GM19438 (cell line): ENCODE measurements at regions not wholly inside any gene's neighbourhood (a gene's known extent, or its start where the extent isn't known, plus 50 kb on each side); places are given as distances from the start of the nearest gene placed in this dataset.
"Not testable (repeated sequence)": the region's sequence is repeated elsewhere in the genome, so short reads cannot be mapped to it uniquely, and the experiment has no call there.

Experiments
- ATAC-seq: cut with Tn5 transposase; IDR thresholded peaks from one replicate; pipeline ENCODE4 v1.9.1; 2021; ENCODE audit warnings: low read depth; ENCODE audit not compliant: unreplicated experiment

DNA sequence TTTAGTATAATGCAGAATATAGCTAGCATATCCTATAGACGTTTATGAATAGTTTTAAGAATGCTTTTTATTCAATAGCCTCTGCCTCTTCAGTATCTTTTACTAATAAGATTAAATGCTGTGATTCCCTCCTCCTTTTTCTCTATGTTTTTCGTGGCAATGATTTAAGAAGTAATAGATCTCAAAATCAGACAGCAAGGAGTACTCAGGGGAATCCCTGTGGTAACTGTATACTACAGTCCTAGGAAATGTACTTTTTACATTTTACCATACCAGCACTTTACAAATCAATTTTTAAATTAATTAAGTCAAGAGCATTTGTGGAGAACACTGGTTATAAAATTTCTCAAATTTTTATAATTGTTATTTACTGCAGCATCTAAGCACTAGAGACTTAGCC, 240.6 kb upstream of the CAND1 start:
- ATAC-seq: no peak

DNA sequence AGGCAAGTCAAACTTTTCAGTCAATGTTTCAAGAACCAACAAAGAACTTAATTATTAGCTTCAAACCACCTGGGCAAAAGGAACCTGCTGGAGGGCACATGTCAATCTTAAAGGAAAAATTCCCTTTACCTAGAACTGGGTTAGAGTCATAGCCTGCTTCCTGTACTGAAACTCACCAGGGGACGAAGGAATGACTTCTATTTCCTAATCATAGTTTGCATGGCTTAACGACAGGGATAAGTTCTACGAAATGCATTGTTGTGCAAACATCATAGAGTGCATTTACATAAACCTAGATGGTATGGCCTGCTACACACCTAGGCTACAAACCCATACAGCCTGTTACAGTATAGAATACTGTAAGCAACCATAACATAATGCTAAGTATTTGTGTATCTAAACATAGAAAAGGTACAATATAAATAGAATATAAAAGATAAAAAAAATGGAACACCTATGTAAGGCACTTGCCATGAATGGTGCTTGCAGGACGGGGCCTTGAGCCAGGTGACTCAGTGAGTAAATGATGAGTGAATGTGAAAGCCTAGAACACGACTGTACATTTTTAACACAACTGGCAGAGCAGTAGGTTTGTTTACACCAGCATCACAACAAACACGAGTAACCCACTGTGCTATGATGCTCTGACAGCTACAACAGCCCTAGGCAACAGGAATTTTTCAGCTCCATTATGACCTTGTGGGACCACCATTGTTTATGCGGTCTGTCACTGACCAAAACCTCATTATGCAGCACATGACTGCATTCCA, 234.9 kb upstream of the CAND1 start:
- ATAC-seq: no peak

DNA sequence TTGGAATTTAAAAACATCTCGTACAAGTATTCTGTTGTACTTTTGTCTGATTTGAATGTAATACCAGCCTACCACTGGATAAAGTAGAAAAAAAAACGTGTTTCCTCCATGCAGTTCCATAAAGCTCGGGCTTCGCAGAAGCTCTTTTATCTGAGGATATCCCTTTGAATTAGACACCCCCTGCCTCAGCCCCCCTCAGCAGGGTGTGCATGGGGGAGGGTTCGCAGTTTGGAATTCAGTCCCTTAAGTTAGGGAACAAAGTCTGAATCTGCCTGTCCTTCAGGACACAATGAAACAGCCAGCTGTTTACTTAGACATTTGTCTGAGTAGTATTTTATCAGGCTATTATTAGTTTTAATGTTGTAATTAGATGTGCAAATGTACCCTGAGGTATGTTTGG, 234.0 kb upstream of the CAND1 start:
- no peak for ATAC-seq

DNA sequence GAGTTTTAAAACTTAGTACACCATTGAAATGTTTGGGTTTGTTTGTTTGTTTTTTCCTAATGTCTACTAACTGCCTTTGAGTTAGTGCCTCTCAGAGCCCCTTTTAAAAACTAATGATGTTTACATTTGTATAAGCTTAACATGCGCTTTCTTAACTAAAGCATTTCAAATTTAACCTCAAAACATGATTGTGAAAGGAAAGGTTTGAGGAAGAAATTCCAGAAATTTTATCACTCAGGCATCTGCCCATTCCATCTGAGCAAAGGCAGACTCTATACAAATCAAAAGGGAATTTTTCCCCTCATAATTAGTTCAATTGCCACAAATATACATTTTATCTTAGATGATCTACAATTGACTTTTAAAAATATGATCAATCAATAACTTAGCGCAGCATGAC, 230.7 kb upstream of the CAND1 start:
- no peak for ATAC-seq

DNA sequence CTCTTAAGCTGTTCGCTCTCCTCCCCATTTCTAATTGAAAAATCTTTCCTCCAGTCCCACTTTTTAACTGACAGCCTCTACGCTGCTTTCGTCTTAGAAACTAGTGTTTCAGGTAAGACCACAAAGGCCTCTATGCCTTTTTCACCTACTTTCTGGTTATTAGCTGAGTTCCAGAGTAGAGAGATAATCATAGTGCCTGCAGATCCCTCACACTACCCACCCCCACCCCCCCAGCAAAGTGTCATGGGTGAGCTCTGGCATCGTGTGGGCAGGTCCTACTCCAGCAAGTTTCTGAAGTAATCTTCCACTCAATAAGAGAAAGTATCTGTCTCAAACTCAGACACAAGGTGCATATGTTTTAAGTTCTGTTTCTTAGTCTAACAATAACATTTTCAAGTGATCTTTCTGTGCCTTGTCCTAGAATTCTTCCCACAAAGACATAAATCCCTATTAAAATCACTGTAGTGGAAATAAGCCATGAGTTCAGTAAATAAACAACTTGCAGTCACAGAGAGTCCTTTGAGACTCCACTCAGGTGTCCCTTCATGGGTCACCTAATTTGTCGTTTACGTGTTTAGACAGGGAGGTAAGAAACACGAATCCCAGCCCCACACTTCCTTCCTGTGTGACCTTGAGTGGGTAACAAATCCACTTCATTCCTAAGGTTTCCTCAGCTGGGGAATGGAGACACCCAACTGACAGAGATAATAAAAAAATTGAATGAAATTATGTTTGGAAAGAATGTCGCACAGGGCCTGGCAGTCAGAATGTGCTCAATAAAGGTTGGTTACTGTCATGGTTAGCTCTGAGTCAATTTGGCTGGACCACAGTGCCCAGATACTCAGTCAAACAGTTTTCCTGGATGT, 228.9 kb upstream of the CAND1 start:
- no peak for ATAC-seq

DNA sequence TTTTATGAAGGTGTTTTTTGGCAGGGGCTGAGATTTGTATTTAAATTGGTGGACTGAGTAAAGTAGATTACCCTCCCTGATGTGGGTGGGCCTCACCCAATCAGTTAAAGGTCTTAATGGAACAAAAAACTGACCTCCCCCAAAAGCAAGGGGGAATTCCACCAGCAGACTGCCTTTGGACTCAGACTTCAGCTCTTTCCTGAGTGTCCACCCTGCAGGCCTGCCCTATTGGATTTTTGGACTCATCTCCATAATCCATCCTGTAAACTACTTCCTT, 228.4 kb upstream of the CAND1 start:
- no peak for ATAC-seq

DNA sequence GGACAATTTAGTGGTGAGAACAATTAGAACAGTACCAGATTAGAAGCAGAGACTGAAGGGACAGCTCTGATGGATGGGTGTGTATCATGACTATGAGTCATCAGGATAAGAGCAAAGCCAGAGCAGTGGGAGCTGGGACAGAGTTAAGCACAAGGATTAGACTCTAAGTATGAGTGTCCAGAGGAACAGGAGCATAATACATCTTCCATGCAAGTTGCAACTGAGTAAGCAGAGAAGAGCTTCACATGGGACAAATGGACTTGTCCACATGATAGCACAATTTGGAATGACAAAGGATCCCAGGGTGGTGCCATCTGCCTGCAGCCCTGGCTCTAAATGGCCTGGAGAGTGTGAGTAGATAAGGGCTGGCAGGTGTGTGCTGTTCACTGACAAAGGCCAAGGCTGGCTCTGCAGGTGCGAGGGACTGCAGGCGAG, 226.4 kb upstream of the CAND1 start:
- ATAC-seq: no peak

DNA sequence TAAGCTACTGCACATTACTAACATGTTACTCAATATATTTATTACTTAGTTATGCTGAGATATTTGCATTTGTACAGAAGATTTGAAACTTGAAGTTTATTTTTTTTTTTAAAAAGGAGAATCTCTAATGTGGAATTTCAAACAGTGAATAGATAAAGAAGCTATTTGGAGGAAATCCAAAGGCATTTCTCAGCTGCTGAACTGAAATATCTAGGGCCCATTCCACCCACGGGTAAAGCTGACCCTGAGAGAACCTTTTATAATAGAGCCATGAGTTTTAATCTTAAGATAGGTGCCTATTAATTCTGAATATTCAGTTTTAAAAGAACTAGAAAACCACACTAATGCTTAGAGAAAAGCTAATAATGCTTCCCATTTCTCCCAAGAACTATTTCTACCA, 225.4 kb upstream of the CAND1 start:
- ATAC-seq: no peak

DNA sequence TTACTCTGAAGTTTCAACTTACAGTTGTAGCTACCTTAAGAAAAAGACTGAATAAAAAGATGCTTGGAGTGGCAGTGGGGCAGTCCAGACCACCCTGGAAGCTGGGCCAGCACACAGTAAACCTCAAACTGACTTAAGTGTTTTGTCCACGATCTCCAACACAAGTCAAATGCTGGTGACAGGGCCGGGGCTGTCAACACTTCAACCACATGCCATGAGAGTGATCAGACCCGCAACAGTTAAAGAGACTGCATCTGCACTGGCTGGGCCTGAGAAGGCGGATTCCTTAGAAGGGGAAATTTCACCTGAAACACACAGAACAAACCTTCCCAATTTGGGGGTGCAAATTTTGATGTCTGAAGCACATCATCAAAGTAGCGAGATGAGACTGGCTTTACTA, 223.5 kb upstream of the CAND1 start:
- no peak for ATAC-seq

DNA sequence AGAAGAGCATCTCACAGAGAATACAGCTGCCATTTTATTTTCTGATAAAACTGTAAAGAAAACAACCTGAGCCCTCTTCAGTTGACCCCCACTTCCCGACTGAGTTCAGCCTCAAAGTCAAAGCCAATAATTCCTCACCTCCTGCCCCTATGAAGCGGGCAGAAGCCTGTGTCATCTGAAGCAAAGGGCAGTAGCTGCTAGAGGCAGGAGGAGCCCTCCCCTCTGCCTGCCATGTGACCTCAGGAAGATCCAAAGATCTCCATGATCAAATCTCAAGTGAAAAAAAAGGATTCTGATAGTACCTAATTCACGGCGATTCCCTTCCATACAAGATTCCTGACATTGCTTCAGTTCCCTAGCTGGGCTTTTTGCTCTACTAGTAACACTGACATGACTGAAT, 223.1 kb upstream of the CAND1 start:
- no peak for ATAC-seq

DNA sequence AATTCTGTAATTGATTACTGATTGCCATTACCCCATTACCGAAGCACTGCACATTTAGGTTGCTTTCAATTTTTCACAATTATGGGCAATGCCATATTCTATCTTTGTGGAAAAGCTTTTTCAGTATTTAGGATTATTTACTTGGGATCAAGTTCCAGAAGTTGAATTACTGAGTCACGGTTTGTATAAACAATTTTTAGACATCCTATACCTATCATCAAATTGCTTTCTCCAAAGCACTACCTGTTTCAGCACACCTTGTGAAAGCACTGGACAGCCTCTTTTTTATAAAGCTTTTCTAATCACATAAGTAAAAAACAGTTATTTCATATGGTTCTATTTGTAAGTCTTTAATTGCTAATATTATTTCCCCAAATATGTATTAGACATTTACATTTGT, 221.5 kb upstream of the CAND1 start:
- no peak for ATAC-seq

DNA sequence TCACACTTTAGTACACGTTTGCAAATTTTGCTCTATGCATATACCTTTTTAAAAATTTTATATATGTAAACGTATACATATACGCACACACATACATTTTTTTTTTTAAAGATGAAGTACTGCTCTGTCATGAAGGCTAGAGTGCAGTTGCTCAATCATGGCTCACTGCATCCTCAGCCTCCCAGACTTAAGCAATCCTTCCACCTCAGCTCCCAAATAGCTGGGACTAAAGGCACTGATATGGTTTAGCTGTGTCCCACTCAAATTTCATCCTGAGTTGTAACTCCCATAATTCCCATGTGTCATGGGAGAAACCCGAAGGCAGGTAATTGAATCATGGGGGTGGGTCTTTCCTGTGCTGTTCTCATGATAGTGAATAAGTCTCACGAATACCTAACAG, 220.8 kb upstream of the CAND1 start:
- no peak for ATAC-seq

DNA sequence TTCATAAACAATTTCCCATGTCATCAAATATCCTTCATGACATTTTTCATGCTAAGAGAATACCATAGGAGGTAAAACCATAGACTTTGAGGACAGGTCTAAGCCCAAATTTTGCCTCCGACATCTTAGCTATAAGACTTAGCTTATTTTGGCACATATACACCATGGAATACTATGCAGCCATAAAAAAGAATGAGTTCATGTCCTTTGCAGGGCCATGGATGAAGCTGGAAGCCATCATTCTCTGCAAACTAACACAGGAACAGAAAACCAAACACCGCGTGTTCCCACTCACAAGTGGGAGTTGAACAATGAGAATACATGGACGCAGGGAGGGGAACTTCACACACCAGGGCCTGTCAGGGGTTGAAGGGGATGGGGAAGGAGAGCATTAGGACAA, 220.0 kb upstream of the CAND1 start:
- ATAC-seq: not testable (repeated sequence)

DNA sequence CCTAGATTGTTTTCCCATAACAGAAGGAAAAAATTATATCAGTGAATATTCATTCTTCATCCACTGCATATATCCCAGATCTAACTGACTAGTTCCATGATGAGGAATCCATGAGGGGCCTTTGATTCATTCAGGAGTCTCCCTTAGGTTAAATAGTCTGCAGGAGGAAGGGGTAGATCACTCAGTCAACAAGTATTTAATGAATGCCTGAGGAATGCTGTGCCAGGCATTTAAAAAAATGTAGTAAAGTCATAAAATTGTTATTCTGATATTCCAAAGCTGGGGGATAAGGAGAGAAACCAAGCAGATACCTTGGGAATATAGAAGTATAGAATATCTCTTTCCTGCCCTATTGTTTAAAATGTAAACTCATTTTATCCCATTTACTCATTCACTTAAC, 216.2 kb upstream of the CAND1 start:
- no peak for ATAC-seq

DNA sequence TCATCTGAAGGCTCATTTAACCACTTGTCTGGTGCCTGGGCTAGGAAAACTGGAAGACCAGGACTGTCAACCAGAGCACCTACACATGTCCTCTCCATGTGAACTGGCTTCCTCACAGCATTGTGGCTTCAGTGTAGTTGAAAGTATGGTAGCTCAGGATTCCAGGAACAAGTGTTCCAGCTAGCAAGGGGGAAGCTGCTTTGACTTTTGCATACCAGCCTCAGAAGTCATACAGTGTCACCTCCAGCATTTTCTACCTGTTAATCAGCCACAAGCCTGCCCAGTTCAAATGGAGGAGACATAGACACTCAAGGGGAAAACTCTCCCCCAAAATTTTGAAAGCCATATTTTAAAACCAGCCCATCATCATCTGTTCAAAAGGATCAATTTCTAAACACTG, 212.8 kb upstream of the CAND1 start:
- ATAC-seq: no peak

DNA sequence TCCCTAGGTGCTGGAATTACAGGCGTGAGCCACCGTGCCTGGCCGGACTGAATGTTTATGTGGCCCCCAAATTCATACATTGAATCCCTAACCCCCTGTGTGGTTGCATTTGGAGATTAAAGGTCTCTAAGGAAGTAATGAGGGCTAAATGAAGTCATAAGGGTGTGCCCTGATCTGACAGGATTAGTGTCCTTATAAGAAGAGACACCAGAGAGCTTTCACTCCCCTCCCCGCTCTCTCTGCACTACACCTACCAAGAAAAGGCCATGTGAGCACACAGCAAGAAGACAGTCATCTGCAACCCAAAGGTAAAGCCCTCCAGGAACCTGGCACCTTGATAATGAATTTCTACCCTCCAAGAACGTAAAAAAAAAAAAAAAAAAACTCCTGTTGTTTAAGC, 212.1 kb upstream of the CAND1 start:
- no peak for ATAC-seq

DNA sequence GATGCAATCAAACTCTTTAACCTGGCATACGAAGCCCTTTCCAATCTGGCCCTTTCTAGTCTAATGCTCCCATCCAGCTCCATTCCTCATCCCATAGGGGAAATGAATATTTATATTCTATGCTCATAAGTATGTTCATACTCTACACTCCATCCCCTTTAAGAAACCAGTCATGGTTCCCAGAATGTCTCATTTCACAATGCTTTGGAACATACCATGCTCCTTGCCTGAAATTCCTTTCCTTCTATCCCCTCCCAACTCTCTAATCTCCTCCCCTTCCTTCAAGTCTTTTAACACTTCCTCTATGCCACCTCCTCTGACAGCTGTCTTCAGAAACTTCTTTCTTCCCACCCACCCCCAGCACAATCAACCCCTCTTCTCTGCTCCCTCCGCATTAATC, 207.0 kb upstream of the CAND1 start:
- no peak for ATAC-seq

DNA sequence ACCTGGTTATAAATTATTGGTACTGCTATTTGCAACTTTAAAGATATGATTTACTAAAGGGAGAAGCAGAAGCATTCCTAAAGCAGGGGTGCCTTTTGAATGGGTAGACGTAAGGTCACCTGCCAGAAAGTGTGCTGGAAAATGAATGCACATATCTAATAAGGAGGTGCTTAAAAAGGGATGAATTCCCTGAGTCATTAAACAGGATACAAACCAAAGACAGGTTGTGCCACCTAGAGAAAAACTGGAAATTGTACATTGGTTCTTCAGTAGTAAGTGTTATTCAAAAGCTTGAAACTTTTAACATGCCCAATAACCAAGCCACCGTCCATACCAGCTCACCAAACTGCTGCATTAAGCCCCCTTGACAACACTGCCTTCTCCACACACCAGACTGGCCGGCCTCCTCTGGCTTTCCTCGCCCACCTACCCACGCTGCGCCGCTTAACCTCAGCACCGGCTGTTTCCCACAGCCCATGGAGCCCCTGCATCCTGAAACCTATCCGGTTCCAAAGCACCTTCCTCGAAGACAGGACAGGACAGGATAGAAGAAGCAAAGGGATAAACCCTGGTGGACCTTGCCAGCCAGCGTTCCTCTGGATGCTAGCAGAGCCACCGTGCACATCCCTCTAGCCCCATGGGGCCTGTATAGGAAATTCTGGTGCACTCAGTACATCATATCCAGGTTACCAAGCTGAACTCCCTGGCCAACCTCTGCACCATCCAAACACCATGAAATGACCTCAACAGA, 201.5 kb upstream of the CAND1 start:
- no peak for ATAC-seq

DNA sequence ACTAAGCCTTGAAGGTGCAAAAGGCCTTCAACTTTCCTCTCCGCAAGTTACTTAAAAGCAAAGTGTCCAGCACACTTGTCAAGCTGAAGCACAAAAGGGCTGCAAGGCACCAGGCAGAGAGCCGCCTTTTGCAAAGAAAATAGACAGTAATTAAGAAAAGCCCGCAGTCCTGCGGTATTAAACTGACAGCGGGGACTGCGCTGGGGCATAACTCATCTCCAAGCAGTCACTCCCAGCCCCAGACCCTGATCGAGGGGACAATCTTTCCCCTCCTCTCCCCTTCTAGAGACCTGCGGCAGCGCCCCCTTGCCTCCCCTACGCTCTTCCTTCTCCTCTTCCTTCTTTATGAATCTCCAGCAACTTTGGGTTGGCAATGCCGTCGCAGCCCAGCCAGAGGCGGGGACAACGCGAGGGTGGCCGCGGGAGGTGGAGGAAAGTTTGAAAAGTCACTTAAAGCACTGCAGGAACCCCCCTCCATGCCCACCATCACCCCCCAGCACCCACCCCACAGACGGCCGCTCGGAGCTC, 200.9 kb upstream of the CAND1 start:
- no peak for ATAC-seq

DNA sequence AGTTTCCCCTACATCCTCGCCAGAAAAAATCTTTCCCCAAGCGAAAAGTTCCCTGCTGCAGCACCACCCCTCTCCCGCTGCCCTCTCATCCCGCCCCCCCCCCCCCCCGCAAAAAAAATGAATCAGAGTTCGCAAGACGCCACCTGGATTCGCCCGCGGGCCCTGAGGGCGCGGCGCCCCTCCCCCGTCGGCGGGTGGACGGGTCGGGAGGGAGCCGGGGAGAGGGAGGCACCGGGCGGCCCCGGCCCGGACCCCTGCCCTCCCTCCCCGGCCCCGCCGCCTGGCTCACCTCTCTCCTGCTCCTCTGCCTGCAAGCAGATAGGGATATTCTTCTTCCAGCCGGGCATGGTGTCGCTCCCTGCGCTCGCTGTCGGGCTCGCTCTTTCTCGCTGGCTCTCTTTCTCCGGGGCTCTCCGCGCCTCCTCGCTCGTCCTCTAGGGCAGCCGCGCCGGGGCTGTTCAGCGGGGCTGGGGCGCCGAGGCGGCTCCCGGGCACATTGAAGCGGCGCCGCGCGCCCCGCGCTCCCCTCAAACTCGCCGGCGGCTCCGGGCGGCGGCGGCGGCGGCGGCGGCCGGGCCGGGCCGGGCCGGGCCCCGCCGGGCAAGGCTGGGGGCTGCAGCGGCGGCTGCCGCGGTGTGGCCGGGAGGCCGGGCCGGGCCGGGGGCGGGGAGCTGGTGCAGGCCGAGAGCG, 200.3 kb upstream of the CAND1 start:
- ATAC-seq: peak; percentile 50
